Islet precursor cell (in vitro differentiated cells): ENCODE measurements at regions not wholly inside any gene's neighbourhood (a gene's known extent, or its start where the extent isn't known, plus 50 kb on each side); places are given as distances from the start of the nearest gene placed in this dataset.
"Not testable (repeated sequence)": the region's sequence is repeated elsewhere in the genome, so short reads cannot be mapped to it uniquely, and the experiment has no call there.

Experiments
- DNase-seq: peaks from one replicate; pipeline ENCODE4 v3.0.0-alpha.2; 2018

DNA sequence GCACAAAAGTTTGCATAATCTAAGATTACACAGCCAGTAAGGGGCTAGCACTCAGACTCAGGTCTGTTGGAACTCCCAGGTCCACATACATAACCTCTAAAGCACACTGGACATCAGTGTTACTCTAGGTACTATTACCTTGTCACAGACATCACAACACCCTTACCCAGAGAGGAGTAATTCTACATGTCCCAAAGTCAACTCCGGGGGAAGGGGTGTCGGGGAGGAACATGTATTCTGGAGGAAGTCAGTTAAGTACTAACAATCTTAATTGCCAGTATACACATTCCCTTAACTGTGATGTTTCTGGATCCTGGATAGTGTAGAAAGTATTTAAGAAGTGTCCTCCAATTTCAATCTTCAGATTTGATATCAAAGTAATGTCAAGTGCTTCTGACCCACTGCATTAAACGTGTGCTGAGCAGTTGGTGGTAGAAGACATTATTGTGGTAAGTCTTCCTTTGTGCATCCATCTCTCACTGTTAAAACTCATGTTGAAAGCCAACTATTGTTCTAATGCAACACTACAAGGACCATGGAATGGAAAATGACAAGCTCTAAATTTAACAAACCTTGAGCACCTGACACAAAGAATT is 155.4 kb downstream of the CRPPA start:
- no peak for DNase-seq

- no peak for DNase-seq
These were observed 156.2 kb downstream of the CRPPA start for GRCh38 chr7:16264823-16265804.

DNA sequence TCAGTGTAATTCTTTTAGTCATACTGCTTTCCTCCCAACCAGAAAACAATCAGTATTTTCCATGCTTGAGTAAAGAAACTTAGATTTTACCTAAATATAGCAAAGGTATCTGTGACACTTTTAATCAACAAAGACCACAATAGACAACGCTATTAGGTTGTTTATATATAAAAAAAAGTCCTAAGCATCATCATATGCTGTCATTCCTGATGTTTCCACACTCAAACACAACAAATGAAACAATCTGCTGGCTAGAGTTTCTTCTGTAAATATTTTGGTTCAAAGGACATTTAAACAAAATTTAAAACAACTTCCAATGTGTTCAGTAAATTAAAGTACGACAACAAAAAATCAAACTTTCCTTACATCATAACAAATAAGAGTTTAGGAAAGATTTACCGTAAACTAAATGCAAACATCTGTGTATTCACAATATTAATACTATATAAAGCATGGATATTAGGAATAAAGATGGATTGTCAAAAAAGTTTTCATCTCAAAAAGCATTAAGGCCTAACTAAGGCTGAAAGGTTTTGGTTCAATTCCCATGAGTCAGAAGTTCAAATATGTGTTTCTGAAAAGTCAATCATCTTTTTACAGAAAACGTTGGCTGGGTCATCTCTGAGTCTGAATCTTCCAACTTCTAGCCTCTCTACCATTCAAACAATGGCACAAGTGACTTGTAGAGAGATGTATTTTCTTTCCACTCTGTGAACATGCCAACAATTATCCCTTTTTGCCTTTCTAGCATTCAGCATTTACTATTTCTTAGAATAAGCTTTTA is 157.1 kb downstream of the CRPPA start:
- DNase-seq: no peak

DNA sequence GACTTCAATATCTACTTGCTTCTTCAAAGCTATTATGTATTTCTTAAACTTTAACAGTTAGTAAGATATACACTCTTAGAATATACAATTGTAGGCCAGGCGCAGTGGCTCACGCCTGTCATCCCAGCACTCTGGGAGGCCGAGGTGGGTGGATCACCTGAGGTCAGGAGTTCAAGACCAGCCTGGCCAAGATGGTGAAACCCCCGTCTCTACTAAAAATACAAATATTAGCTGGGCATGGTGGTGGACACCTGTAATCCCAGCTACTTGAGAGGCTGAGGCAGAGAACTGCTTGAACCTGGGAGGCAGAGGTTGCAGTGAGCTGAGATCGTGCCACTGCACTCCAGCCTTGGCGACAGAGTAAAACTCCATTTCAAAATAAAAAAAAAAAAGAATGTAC is 158.0 kb downstream of the CRPPA start:
- not testable (repeated sequence) for DNase-seq

- no peak for DNase-seq
These were observed 159.7 kb downstream of the CRPPA start for GRCh38 chr7:16261654-16262053.

GRCh38 chr7:16261100-16261499 is 160.2 kb downstream of the CRPPA start:
- DNase-seq: no peak

- DNase-seq: no peak
These were observed 161.1 kb downstream of the CRPPA start for GRCh38 chr7:16260236-16260728.

DNA sequence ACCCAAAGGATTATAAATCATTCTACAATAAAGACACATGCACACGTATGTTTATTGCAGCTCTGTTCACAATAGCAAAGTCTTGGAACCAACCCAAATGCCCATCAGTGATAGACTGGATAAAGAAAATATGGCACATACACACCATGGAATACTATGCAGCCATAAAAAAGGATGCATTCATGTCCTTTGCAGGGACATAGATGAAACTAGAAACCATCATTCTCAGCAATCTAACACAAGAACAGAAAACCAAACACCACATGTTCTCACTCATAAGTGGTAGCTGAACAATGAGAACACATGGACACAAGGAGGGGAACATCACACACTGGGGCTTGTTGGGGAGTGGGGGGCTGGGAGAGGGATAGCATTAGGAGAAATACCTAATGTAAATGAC is 164.9 kb downstream of the CRPPA start:
- DNase-seq: not testable (repeated sequence)

GRCh38 chr7:16255952-16256351 is 165.4 kb downstream of the CRPPA start:
- not testable (repeated sequence) for DNase-seq

- DNase-seq: not testable (repeated sequence)
These were observed 170.7 kb downstream of the CRPPA start for GRCh38 chr7:16250655-16251054.

GRCh38 chr7:16249204-16249603 is 172.1 kb downstream of the CRPPA start:
- DNase-seq: not testable (repeated sequence)

- not testable (repeated sequence) for DNase-seq
These were observed 172.8 kb downstream of the CRPPA start for GRCh38 chr7:16248556-16248955.

- no peak for DNase-seq
These were observed 176.9 kb downstream of the CRPPA start for GRCh38 chr7:16244469-16244868.

GRCh38 chr7:16242920-16243319 is 178.4 kb downstream of the CRPPA start:
- DNase-seq: no peak

DNA sequence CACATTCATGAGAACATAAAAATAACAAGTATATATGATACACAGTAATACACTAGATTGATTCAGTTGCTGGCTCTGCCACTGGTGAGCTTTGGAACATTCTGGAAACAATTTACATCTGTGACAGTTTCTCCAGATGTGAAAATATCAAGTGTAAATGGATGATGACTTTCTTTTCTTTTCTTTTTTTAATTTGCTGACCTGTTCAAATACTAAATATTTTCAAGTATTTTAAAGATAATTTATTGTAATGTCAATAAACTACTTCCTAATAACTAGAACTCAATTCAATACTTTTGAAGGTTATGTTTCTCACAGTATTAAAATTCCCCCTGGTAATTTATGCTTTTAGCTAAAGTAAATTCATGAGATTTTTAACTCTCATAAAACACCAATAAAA is 180.3 kb downstream of the CRPPA start:
- DNase-seq: no peak

- no peak for DNase-seq
These were observed 185.0 kb downstream of the CRPPA start for GRCh38 chr7:16236381-16236780.

- DNase-seq: no peak
These were observed 185.9 kb downstream of the CRPPA start for GRCh38 chr7:16235147-16236114.

- DNase-seq: no peak
These were observed 186.7 kb downstream of the CRPPA start for GRCh38 chr7:16234493-16235146.

DNA sequence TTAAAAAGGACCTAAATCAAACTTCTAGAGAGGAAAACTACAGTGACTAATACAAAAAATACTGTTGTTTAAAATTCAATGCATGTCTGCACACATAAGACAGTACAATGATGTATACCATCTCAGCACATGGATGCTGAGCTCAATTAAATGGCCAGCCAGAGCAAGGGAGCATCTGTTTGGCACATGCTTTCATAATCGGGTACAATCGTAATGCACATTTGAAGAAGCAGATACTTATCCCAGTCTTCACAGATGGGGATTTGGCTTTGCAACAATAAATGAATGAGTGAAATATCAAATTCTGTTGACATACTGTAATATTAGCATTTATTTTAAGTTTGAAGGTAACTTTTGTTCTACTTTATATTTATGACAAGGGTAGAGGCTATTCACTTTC is 187.8 kb downstream of the CRPPA start:
- DNase-seq: no peak

DNA sequence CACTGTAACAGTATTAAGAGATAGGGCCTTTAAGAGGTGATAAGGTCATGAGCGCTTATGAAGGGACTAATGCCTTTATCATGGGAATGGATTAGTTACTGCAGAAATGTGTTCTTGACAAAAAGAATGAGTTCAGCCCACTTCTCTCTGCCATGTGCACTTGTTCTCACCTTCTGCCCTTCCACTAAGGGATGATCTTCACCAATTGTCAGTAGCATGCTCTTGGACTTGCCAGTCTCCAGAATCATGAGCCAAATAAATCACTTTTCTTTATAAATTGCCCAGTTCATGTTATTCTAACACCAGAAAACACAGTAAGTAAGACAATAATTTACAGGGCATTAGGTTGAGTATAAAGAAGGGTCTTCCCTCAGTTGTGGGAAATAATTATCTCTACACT is 189.1 kb downstream of the CRPPA start:
- no peak for DNase-seq

DNA sequence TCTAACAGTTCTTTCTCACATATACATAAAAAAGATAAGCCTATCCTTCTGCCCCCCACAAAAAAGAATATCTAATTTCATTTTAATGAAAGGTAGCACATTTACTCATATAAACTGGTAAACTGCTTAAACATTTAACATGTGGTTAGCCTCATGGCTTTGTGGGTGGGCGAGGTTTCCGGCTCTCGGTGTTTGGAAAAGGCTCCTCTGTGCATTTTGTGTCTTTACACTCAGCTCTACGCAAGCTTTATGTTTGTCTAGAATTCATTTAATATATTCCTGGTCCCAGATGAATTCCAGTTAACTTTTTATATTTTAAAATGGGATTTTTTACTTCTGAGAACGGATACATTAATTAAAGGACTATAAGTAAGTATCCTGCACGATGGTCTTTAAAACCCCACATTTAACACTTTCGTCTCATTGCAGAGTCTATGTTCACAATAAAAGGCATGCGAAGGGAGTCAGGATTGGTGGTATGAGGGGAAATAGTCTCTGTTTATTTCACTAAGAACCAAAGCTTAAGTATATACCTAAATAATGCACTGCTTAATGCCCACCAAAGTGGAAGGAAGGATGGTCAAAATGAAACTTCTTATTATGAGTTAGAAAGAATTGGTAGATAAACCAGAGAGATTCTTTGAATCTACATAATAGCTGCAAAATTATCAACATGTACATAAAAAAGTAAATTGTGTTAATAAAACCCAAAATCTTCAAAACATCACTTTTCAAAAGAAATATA is 197.2 kb downstream of the CRPPA start:
- no peak for DNase-seq
